Upper lobe of left lung (tissue), 4 donors: ENCODE measurements at regions not wholly inside any gene's neighbourhood (a gene's known extent, or its start where the extent isn't known, plus 50 kb on each side); places are given as distances from the start of the nearest gene placed in this dataset.

Experiments used
- EP300 ChIP-seq, 4 donors: sonication (generic); formaldehyde crosslinking; IDR thresholded peaks; one replicate each; pipeline ENCODE4 v1.5.1; 2017; ENCODE audit warnings: antibody characterized with exemption in 4 of 4, control low read depth in 2 of 4
- POLR2A ChIP-seq, 4 donors: fragments of 450-650 bp; IDR thresholded peaks; one replicate each; pipeline ENCODE4 v1.5.1; 2016 to 2017; ENCODE audit warnings: antibody characterized with exemption in 4 of 4, mild to moderate bottlenecking in 2 of 4
- POLR2AphosphoS5 ChIP-seq, 2 donors: sonication (generic); formaldehyde crosslinking; IDR thresholded peaks; one replicate each; pipeline ENCODE4 v1.5.1; 2017; ENCODE audit warnings: antibody characterized with exemption in 2 of 2
- TF ChIP-seq, protein P1 (sequence below), 6 experiments: fragments of 450-650 bp in 4 of 6; fragments of 200-600 bp in 2 of 6; sonication (generic) in 2 of 6; IDR thresholded peaks; one replicate each; pipeline ENCODE4 v1.5.1; 2016 to 2019; ENCODE audit warnings: antibody characterized with exemption in 6 of 6

DNA sequence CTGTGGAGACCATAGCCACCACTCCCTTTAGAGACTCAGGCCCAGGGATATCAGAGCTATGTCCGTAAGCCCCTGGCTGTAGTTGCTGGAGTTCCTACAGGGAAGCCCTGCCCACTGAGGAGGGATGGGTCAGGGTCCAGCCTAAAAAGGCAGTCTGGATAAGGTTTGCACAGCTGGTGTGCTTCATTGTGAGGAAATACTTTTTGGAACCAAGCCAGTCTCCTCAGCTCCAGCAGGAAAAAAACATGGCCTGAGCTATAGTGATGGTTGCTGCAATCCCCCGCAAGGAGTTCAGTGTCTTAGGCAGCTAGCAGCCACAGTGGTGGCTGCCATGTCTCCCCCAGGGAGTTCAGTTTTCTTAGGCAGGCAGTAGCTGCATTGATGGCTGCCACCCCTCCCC is 52.6 kb upstream of the CYP2C8 start:
- TF ChIP-seq, protein P1, sequence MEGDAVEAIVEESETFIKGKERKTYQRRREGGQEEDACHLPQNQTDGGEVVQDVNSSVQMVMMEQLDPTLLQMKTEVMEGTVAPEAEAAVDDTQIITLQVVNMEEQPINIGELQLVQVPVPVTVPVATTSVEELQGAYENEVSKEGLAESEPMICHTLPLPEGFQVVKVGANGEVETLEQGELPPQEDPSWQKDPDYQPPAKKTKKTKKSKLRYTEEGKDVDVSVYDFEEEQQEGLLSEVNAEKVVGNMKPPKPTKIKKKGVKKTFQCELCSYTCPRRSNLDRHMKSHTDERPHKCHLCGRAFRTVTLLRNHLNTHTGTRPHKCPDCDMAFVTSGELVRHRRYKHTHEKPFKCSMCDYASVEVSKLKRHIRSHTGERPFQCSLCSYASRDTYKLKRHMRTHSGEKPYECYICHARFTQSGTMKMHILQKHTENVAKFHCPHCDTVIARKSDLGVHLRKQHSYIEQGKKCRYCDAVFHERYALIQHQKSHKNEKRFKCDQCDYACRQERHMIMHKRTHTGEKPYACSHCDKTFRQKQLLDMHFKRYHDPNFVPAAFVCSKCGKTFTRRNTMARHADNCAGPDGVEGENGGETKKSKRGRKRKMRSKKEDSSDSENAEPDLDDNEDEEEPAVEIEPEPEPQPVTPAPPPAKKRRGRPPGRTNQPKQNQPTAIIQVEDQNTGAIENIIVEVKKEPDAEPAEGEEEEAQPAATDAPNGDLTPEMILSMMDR (IDR thresholded peaks at IDR 0.05) = no peak
- TF ChIP-seq POLR2AphosphoS5 (IDR thresholded peaks at IDR 0.05) (no peak), POLR2A (IDR thresholded peaks at IDR 0.05) (no peak), EP300 (IDR thresholded peaks at IDR 0.05) (no peak)
